ENCODE measurements at regions not wholly inside any gene's neighbourhood (a gene's known extent, or its start where the extent isn't known, plus 50 kb on each side); places are given as distances from the start of the nearest gene placed in this dataset.

- CTCF ChIA-PET, result no interaction called here
- Mint-ChIP-seq H3K36me3 (ENCODE audit: low read depth) (no peaks in the 10 kb centered on the region), H3K27ac (no peak overlapping the region), H3K27me3 (ENCODE audit: low read depth) (no peaks in the 10 kb centered on the region), H3K4me1 (ENCODE audit: low read depth) (no peaks in the 10 kb centered on the region), H3K4me3 (no peak overlapping the region), H3K9me3 (peaks cover 6% of the 10 kb centered on the region)
- no peak for DNase-seq
- intact Hi-C loops (cut with micrococcal nuclease), result no loop called here
These were observed 301.1 kb downstream of the ABCC12 start for GRCh38 chr16:47854737-47855136.

GRCh38 chr16:47852991-47853390 lies 302.8 kb downstream of the ABCC12 start:
- H3K9me3 Mint-ChIP-seq, result peaks cover 6% of the 10 kb centered on the region
- intact Hi-C loops (cut with micrococcal nuclease), result no loop called here
- CTCF ChIA-PET, result no interaction called here
- no peaks in the 10 kb centered on the region for H3K36me3 Mint-ChIP-seq (ENCODE audit: low read depth)
- no peak overlapping the region for H3K4me3 Mint-ChIP-seq
- H3K4me1 Mint-ChIP-seq (ENCODE audit: low read depth), result no peaks in the 10 kb centered on the region
- no peak for DNase-seq
- no peak overlapping the region for H3K27ac Mint-ChIP-seq
- no peaks in the 10 kb centered on the region for H3K27me3 Mint-ChIP-seq (ENCODE audit: low read depth)

- no peak overlapping the region for H3K4me3 Mint-ChIP-seq
- H3K36me3 Mint-ChIP-seq (ENCODE audit: low read depth), result no peaks in the 10 kb centered on the region
- H3K27ac Mint-ChIP-seq, result no peak overlapping the region
- H3K4me1 Mint-ChIP-seq (ENCODE audit: low read depth), result no peaks in the 10 kb centered on the region
- DNase-seq, result no peak
- intact Hi-C loops (cut with micrococcal nuclease), result no loop called here
- H3K9me3 Mint-ChIP-seq, result peaks cover 6% of the 10 kb centered on the region
- CTCF ChIA-PET, result no interaction called here
- H3K27me3 Mint-ChIP-seq (ENCODE audit: low read depth), result no peaks in the 10 kb centered on the region
These were observed 304.6 kb downstream of the ABCC12 start for GRCh38 chr16:47851146-47851545.

- Mint-ChIP-seq H3K9me3 (peaks cover 3% of the 10 kb centered on the region), H3K27me3 (ENCODE audit: low read depth) (no peaks in the 10 kb centered on the region), H3K27ac (no peak overlapping the region), H3K36me3 (ENCODE audit: low read depth) (no peaks in the 10 kb centered on the region), H3K4me1 (ENCODE audit: low read depth) (no peaks in the 10 kb centered on the region), H3K4me3 (no peak overlapping the region)
- DNase-seq, result no peak
- intact Hi-C loops (cut with micrococcal nuclease), result no loop called here
- CTCF ChIA-PET, result interaction anchor here (0.6 kb wide), 1 partner anchor 815 kb away, joined by 3 read pairs; no protein-coding TSS in a partner anchor
These were observed 306.1 kb downstream of the ABCC12 start for GRCh38 chr16:47849736-47850135.

- no peak overlapping the region for H3K27ac Mint-ChIP-seq
These were observed 307.2 kb downstream of the ABCC12 start for GRCh38 chr16:47848421-47849109.

GRCh38 chr16:47847220-47847970 lies 308.4 kb downstream of the ABCC12 start:
- Mint-ChIP-seq H3K4me1 (ENCODE audit: low read depth) (no peaks in the 10 kb centered on the region), H3K36me3 (ENCODE audit: low read depth) (no peaks in the 10 kb centered on the region), H3K27me3 (ENCODE audit: low read depth) (no peaks in the 10 kb centered on the region), H3K9me3 (no peaks in the 10 kb centered on the region), H3K27ac (no peak overlapping the region), H3K4me3 (no peak overlapping the region)
- DNase-seq, result no peak
- intact Hi-C loops (cut with micrococcal nuclease), result no loop called here
- CTCF ChIA-PET, result no interaction called here

More at GRCh38 chr16:47848421-47849109, 307.2 kb downstream of the ABCC12 start:
- CTCF ChIA-PET, result interaction anchor here (0.6 kb wide), 2 partner anchors 106 to 1824 kb away, joined by 3 read pairs; no protein-coding TSS in a partner anchor
- Mint-ChIP-seq H3K4me3 (no peak overlapping the region), H3K4me1 (ENCODE audit: low read depth) (no peaks in the 10 kb centered on the region), H3K27me3 (ENCODE audit: low read depth) (no peaks in the 10 kb centered on the region), H3K36me3 (ENCODE audit: low read depth) (no peaks in the 10 kb centered on the region), H3K9me3 (no peaks in the 10 kb centered on the region)
- DNase-seq, result no peak
- intact Hi-C loops (cut with micrococcal nuclease), result no loop called here

GRCh38 chr16:47834485-47835024 lies 321.2 kb downstream of the ABCC12 start:
- Mint-ChIP-seq H3K4me1 (ENCODE audit: low read depth) (no peaks in the 10 kb centered on the region), H3K27ac (no peak overlapping the region), H3K9me3 (peaks cover 26% of the 10 kb centered on the region), H3K27me3 (ENCODE audit: low read depth) (no peaks in the 10 kb centered on the region), H3K4me3 (no peak overlapping the region), H3K36me3 (ENCODE audit: low read depth) (peaks cover 3% of the 10 kb centered on the region)
- CTCF ChIA-PET, result no interaction called here
- intact Hi-C loops (cut with micrococcal nuclease), result no loop called here
- no peak for DNase-seq

GRCh38 chr16:47833771-47834170 lies 322.0 kb downstream of the ABCC12 start:
- Mint-ChIP-seq H3K27ac (no peak overlapping the region), H3K4me1 (ENCODE audit: low read depth) (no peaks in the 10 kb centered on the region), H3K27me3 (ENCODE audit: low read depth) (no peaks in the 10 kb centered on the region), H3K36me3 (ENCODE audit: low read depth) (peaks cover 3% of the 10 kb centered on the region), H3K4me3 (no peak overlapping the region), H3K9me3 (peaks cover 24% of the 10 kb centered on the region)
- CTCF ChIA-PET, result no interaction called here
- no peak for DNase-seq
- intact Hi-C loops (cut with micrococcal nuclease), result no loop called here

GRCh38 chr16:47829850-47830600 lies 325.8 kb downstream of the ABCC12 start:
- DNase-seq, result no peak
- peaks cover 3% of the 10 kb centered on the region for H3K36me3 Mint-ChIP-seq (ENCODE audit: low read depth)
- no peaks in the 10 kb centered on the region for H3K27me3 Mint-ChIP-seq (ENCODE audit: low read depth)
- no peak overlapping the region for H3K4me3 Mint-ChIP-seq
- H3K9me3 Mint-ChIP-seq, result peaks cover 21% of the 10 kb centered on the region
- H3K4me1 Mint-ChIP-seq (ENCODE audit: low read depth), result no peaks in the 10 kb centered on the region
- H3K27ac Mint-ChIP-seq, result no peak overlapping the region
- intact Hi-C loops (cut with micrococcal nuclease), result no loop called here
- CTCF ChIA-PET, result no interaction called here

GRCh38 chr16:47826070-47826469 lies 329.7 kb downstream of the ABCC12 start:
- no peaks in the 10 kb centered on the region for H3K4me1 Mint-ChIP-seq (ENCODE audit: low read depth)

GRCh38 chr16:47817048-47817447 lies 338.7 kb downstream of the ABCC12 start:
- CTCF ChIA-PET, result no interaction called here
- no peak for DNase-seq
- intact Hi-C loops (cut with micrococcal nuclease), result no loop called here
- H3K9me3 Mint-ChIP-seq, result peaks cover 8% of the 10 kb centered on the region
- H3K4me1 Mint-ChIP-seq (ENCODE audit: low read depth), result no peaks in the 10 kb centered on the region
- no peak overlapping the region for H3K27ac Mint-ChIP-seq
- H3K36me3 Mint-ChIP-seq (ENCODE audit: low read depth), result no peaks in the 10 kb centered on the region
- H3K4me3 Mint-ChIP-seq, result no peak overlapping the region
- H3K27me3 Mint-ChIP-seq (ENCODE audit: low read depth), result peaks cover 4% of the 10 kb centered on the region

More at GRCh38 chr16:47826070-47826469, 329.7 kb downstream of the ABCC12 start:
- Mint-ChIP-seq H3K9me3 (peaks cover 5% of the 10 kb centered on the region), H3K36me3 (ENCODE audit: low read depth) (no peaks in the 10 kb centered on the region), H3K27ac (no peak overlapping the region), H3K4me3 (no peak overlapping the region), H3K27me3 (ENCODE audit: low read depth) (no peaks in the 10 kb centered on the region)
- DNase-seq, result no peak
- CTCF ChIA-PET, result no interaction called here
- intact Hi-C loops (cut with micrococcal nuclease), result no loop called here

- Mint-ChIP-seq H3K27ac (no peak overlapping the region), H3K9me3 (peaks cover 13% of the 10 kb centered on the region), H3K36me3 (ENCODE audit: low read depth) (no peaks in the 10 kb centered on the region), H3K4me1 (ENCODE audit: low read depth) (no peaks in the 10 kb centered on the region), H3K4me3 (no peak overlapping the region), H3K27me3 (ENCODE audit: low read depth) (peaks cover 4% of the 10 kb centered on the region)
- intact Hi-C loops (cut with micrococcal nuclease), result no loop called here
- CTCF ChIA-PET, result no interaction called here
- no peak for DNase-seq
These were observed 339.3 kb downstream of the ABCC12 start for GRCh38 chr16:47816511-47816910.
